ENCODE measurements at regions not wholly inside any gene's neighbourhood (a gene's known extent, or its start where the extent isn't known, plus 50 kb on each side); places are given as distances from the start of the nearest gene placed in this dataset.

GRCh38 chr6:121592261-121592935 is 157.0 kb downstream of the GJA1 start:
- in situ Hi-C loops (cut with HindIII; ENCODE audit: low sequenced_read_pairs): loop anchor here (10.0 kb wide), 1 partner anchor 92 kb away; no protein-coding TSS in a partner anchor

- in situ Hi-C loops (cut with HindIII; ENCODE audit: low sequenced_read_pairs): loop anchor here (10.0 kb wide), 1 partner anchor 92 kb away; no protein-coding TSS in a partner anchor
Observed at GRCh38 chr6:121593011-121593641, 157.7 kb downstream of the GJA1 start.

DNA sequence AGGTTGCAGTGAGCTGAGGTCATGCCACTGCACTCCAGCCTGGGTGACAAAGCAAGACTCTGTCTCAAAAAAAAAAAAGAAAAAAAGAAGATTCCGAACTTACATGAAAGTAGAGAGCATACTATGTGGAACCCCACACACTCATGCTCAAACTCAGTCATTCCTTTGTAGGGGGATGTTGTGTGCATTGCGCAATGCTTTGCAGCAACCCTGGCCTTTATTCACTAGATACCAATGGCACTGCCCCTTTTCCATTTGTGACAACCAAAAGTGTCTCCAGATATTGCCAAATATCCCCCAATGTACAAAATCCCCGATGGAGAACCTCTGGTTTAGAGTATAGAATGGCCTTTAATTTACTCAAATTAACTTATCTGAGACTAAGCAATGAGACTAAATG is 158.6 kb downstream of the GJA1 start:
- in situ Hi-C loops (cut with HindIII; ENCODE audit: low sequenced_read_pairs): loop anchor here (10.0 kb wide), 1 partner anchor 91 kb away; no protein-coding TSS in a partner anchor

DNA sequence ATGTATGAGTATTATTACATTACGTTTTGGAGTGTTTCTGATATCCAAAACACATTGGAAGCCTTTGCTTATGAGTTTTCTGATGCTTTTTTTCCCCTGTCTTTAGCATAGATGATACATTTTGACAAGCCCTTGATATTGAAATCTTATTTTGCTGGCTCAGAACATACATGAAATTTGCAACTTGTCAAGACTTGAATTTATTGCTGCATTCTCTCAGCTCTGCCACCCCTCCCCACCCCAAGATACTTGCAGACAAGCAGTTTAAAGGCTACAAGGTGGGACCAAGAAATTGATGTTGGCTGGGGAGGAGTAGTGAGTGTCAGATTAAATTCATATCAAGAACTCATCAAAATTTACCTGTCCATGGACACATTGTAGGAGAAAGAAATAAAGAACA is 160.2 kb downstream of the GJA1 start:
- in situ Hi-C loops (cut with HindIII; ENCODE audit: low sequenced_read_pairs): loop anchor here (10.0 kb wide), 1 partner anchor 89 kb away; no protein-coding TSS in a partner anchor

- in situ Hi-C loops (cut with HindIII; ENCODE audit: low sequenced_read_pairs): loop anchor here (10.0 kb wide), 1 partner anchor 88 kb away; no protein-coding TSS in a partner anchor
Observed at GRCh38 chr6:121596441-121596840, 161.0 kb downstream of the GJA1 start.

- in situ Hi-C loops (cut with HindIII; ENCODE audit: low sequenced_read_pairs): loop anchor here (10.0 kb wide), 1 partner anchor 87 kb away; no protein-coding TSS in a partner anchor
Observed at GRCh38 chr6:121597654-121598053, 162.2 kb downstream of the GJA1 start.

GRCh38 chr6:121599331-121599730 is 163.9 kb downstream of the GJA1 start:
- in situ Hi-C loops (cut with HindIII; ENCODE audit: low sequenced_read_pairs): loop anchor here (10.0 kb wide), 1 partner anchor 85 kb away; no protein-coding TSS in a partner anchor

DNA sequence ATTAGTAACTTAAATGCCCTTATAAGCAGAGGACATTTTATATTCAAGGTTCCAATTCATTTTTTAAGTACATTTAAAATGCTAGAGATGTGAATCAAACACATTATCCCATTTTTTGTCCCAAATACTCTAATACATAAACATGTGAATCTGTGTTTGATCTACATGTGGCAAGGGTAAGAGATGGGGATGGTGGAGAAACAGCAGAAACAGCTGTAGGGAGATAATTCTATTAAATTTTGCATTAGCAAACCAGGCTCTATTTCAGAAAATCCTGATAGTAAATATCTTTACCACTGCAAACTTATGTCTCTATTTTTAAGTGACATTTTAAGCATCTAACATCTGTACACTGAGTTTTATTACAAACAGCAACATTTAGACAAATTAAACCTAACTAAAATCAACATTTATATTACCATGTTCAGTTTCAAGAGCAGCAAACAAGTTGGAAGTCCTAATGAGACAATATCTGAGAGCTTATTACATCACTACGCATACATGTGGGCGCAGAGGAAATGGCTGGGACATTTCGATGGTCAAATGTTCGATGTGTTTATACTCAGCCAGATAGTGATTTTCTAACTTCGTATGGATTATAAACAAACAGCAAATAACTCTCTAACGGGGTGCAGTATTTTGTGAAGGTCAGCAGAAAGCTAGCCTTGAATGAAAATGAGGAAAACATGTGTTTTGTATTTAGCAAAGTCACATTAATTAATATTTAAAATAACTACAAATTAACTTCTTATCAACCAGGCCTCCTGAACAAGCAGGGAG is 165.1 kb downstream of the GJA1 start:
- in situ Hi-C loops (cut with HindIII; ENCODE audit: low sequenced_read_pairs): no loop called here

DNA sequence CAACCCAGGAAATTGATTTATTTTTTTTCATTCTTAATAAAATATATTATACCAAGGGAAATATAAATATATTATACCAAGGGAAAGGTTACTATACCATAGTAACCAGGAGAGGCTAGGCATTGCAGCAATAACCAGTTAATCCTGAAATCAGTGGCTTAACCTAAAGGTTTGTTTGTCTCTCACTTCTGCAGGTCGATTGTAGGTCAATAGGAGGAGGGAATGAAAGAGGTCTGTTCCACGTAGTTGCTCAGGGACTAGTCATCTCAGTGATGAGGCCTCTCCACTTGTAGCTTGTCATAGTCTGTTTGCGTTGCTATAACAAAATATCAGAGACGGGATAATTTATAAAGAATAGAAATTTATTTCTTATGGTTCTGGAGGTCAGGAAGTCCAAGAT is 168.0 kb downstream of the GJA1 start:
- in situ Hi-C loops (cut with HindIII; ENCODE audit: low sequenced_read_pairs): no loop called here

- in situ Hi-C loops (cut with HindIII; ENCODE audit: low sequenced_read_pairs): loop anchor here (5.0 kb wide), 1 partner anchor 60 kb away; no protein-coding TSS in a partner anchor
Observed at GRCh38 chr6:121607721-121608120, 172.3 kb downstream of the GJA1 start.

DNA sequence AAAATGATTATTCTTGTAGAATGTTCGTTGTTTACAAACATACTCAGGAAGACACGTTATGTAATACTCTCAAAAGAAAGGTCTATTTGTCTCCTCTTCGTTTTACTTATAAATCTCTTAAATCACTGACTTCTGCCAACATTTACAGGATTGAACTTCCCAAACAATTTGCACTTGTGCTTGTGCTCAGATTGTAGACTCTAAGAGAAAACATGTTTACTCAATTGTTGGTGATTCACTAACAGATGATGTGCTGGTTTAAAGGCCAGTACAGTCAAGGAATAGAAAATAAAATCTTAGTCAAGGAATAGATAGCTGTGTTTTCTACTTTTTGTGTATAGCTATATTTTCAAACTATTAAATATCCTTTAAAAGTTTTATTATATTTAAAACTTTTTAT is 172.8 kb downstream of the GJA1 start:
- in situ Hi-C loops (cut with HindIII; ENCODE audit: low sequenced_read_pairs): loop anchor here (5.0 kb wide), 1 partner anchor 61 kb away; no protein-coding TSS in a partner anchor

GRCh38 chr6:121609281-121609680 is 173.8 kb downstream of the GJA1 start:
- in situ Hi-C loops (cut with HindIII; ENCODE audit: low sequenced_read_pairs): loop anchor here (5.0 kb wide), 1 partner anchor 62 kb away; no protein-coding TSS in a partner anchor

GRCh38 chr6:121612927-121613326 is 177.5 kb downstream of the GJA1 start:
- in situ Hi-C loops (cut with HindIII; ENCODE audit: low sequenced_read_pairs): no loop called here

GRCh38 chr6:121614115-121614514 is 178.7 kb downstream of the GJA1 start:
- in situ Hi-C loops (cut with HindIII; ENCODE audit: low sequenced_read_pairs): no loop called here

GRCh38 chr6:121615493-121615892 is 180.0 kb downstream of the GJA1 start:
- in situ Hi-C loops (cut with HindIII; ENCODE audit: low sequenced_read_pairs): no loop called here

DNA sequence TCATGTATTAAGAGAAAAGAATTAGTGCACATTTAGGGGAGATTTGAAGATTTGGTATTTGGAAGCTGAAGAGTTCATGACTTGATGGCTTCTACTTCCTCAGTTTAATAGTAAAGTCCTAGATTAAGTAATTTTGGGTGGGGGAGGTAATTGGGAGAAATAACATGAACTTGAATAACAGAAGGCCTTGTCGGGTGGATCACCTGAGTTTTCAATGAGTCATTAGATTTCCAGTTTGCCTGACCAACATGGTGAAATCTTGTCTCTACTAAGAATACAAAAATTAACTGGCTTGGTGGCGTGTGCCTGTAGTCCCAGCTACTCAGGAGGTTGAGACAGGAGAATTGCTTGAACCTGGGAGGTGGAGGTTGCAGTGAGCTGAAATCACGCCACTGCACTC is 181.0 kb downstream of the GJA1 start:
- in situ Hi-C loops (cut with HindIII; ENCODE audit: low sequenced_read_pairs): no loop called here

- in situ Hi-C loops (cut with HindIII; ENCODE audit: low sequenced_read_pairs): no loop called here
Observed at GRCh38 chr6:121617388-121617787, 181.9 kb downstream of the GJA1 start.

DNA sequence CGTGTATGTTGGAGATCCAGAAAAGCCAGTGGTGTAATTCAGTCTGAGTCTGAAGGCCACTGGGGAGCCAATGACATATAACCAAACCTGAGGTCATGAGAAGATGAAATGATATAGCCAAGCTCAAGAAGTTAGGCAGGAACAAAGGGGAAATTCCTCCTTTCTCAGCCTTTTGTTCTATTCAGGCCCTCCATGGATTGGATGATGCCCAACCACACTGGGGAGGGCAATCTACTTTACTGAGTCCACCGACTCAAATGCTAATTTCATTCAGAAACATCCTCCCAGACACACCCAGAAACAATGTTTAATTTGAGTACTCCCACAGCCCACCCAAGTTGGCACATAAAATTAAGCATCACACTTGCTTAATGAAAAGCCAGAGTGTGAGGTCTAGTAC is 183.6 kb downstream of the GJA1 start:
- in situ Hi-C loops (cut with HindIII; ENCODE audit: low sequenced_read_pairs): no loop called here

DNA sequence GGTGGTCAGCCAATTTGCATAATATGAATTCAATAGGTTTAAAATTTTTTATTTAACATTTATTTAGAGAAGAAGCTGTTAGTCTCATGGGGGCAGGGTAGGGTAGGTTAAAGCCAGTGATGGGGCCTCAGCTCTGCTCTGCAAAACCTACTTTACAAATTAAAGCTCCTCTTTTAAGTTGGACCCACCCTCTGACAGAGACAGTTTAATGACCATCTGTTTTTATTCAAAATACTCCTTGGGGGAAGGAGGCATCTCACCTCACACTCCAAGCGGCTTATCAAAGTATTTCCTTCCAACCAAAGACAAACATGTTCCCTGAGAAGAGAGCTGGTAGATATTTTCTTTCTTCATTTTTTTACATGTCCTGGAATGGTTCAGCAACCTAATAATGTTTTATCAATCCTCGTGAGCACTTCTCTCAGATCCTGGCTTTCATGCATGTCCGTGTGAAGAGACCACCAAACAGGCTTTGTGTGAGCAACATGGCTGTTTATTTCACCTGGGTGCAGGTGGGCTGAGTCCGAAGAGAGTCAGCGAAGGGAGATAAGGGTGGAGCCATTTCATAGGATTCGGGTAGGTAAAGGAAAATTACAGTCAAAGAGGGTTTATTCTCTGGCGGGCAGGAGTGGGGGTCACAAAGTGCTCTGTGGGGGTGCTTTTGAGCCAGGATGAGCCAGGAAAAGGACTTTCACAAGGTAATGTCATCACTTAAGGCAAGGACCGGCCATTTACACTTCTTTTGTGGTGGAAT is 184.7 kb downstream of the GJA1 start:
- in situ Hi-C loops (cut with HindIII; ENCODE audit: low sequenced_read_pairs): no loop called here

GRCh38 chr6:121627761-121628160 is 192.3 kb downstream of the GJA1 start:
- in situ Hi-C loops (cut with HindIII; ENCODE audit: low sequenced_read_pairs): no loop called here
